GM23338 (cell line): ENCODE measurements at regions not wholly inside any gene's neighbourhood (a gene's known extent, or its start where the extent isn't known, plus 50 kb on each side); places are given as distances from the start of the nearest gene placed in this dataset.

Experiments used
- ATAC-seq: fragments of 200-7000 bp; cut with Tn5 transposase; 3 replicates; pipeline ENCODE4 v1.9.1; 2020
- DNase-seq: peaks from one replicate; pipeline ENCODE4 v3.0.0-alpha.2; 2015; ENCODE audit warnings: low spot score
- H2AFZ ChIP-seq: fragments of 200-600 bp; sonication (generic); 2 replicates; pipeline ENCODE4 v1.8.0; 2016; ENCODE audit warnings: antibody characterized with exemption, mild to moderate bottlenecking, moderate library complexity
- H3F3A ChIP-seq: fragments of 200-600 bp; sonication (generic); replicated peaks from 2 replicates; pipeline ENCODE4 v1.8.0; 2017; ENCODE audit warnings: antibody characterized with exemption, mixed run types, low read depth
- H3K27ac ChIP-seq: fragments of 200-600 bp; sonication (generic); 2 replicates; pipeline ENCODE4 v1.6.1; 2016; ENCODE audit warnings: low read depth
- H3K27me3 ChIP-seq: fragments of 200-600 bp; sonication (generic); 2 replicates; pipeline ENCODE4 v1.8.0; 2016; ENCODE audit warnings: mild to moderate bottlenecking, mixed run types, moderate library complexity; ENCODE audit not compliant: insufficient read depth
- H3K36me3 ChIP-seq: fragments of 200-600 bp; sonication (generic); 2 replicates; pipeline ENCODE4 v1.8.0; 2016; ENCODE audit warnings: mild to moderate bottlenecking; ENCODE audit not compliant: insufficient read depth
- H3K4me1 ChIP-seq: fragments of 200-600 bp; sonication (generic); 2 replicates; pipeline ENCODE4 v1.8.0; 2016; ENCODE audit warnings: mild to moderate bottlenecking, moderate library complexity; ENCODE audit not compliant: insufficient read depth
- H3K4me2 ChIP-seq: fragments of 200-600 bp; sonication (generic); 2 replicates; pipeline ENCODE4 v1.7.1; 2017; ENCODE audit warnings: mixed run types
- H3K4me3 ChIP-seq: fragments of 200-600 bp; sonication (generic); 2 replicates; pipeline ENCODE4 v1.6.1; 2016; ENCODE audit warnings: mixed run types
- H3K79me2 ChIP-seq: fragments of 200-600 bp; sonication (generic); replicated peaks from 2 replicates; pipeline ENCODE4 v1.8.0; 2017; ENCODE audit warnings: mild to moderate bottlenecking; ENCODE audit not compliant: insufficient read depth
- H3K9me2 ChIP-seq: fragments of 200-600 bp; sonication (generic); 2 replicates; pipeline ENCODE4 v1.8.0; 2017; ENCODE audit not compliant: insufficient read depth
- H4K20me1 ChIP-seq: fragments of 200-600 bp; sonication (generic); replicated peaks from 2 replicates; pipeline ENCODE4 v1.8.0; 2017; ENCODE audit warnings: mild to moderate bottlenecking; ENCODE audit not compliant: insufficient read depth
- H3K27ac Mint-ChIP-seq: 2 replicates; pipeline ENCODE4 v1.8.0; 2020; ENCODE audit warnings: inconsistent platforms, mild to moderate bottlenecking, moderate library complexity, mixed read lengths
- H3K27me3 Mint-ChIP-seq: 3 replicates; pipeline ENCODE4 v1.8.0; 2022; ENCODE audit warnings: low read depth, mild to moderate bottlenecking, moderate library complexity, mixed read lengths, inconsistent platforms; ENCODE audit not compliant: insufficient read depth, poor library complexity
- H3K36me3 Mint-ChIP-seq: 3 replicates; pipeline ENCODE4 v1.8.0; 2021; ENCODE audit warnings: low read depth, mild to moderate bottlenecking, inconsistent platforms, moderate library complexity, mixed read lengths
- H3K4me1 Mint-ChIP-seq: 3 replicates; pipeline ENCODE4 v1.8.0; 2020; ENCODE audit warnings: mild to moderate bottlenecking, inconsistent platforms, mixed read lengths
- H3K4me3 Mint-ChIP-seq: 3 replicates; pipeline ENCODE4 v1.8.0; 2021; ENCODE audit warnings: moderate library complexity, mild to moderate bottlenecking, inconsistent platforms, mixed read lengths
- H3K9me3 Mint-ChIP-seq: 3 replicates; pipeline ENCODE4 v1.8.0; 2020; ENCODE audit warnings: moderate library complexity, mild to moderate bottlenecking, inconsistent platforms, mixed read lengths
- CREB1 ChIP-seq: fragments of 250-450 bp; sonication (Bioruptor Pico); IDR thresholded peaks from 2 replicates; pipeline ENCODE4 v1.5.0; 2020; ENCODE audit warnings: low read depth, mild to moderate bottlenecking, moderate library complexity
- ETS1 ChIP-seq: IDR thresholded peaks from 2 replicates; pipeline ENCODE4 v1.6.1; 2016; ENCODE audit warnings: antibody characterized with exemption
- EZH2 ChIP-seq: fragments of 200-600 bp; sonication (generic); IDR thresholded peaks from one replicate; pipeline ENCODE4 v1.8.0; 2017; ENCODE audit warnings: antibody characterized with exemption, mild to moderate bottlenecking, low read depth; ENCODE audit not compliant: unreplicated experiment
- JUNB ChIP-seq: IDR thresholded peaks from one replicate; pipeline ENCODE4 v1.6.1; 2016; ENCODE audit warnings: antibody characterized with exemption; ENCODE audit not compliant: unreplicated experiment
- NANOG ChIP-seq: IDR thresholded peaks from 2 replicates; pipeline ENCODE4 v1.6.1; 2016; ENCODE audit warnings: antibody characterized with exemption, borderline replicate concordance
- POLR2AphosphoS5 ChIP-seq: IDR thresholded peaks from 2 replicates; pipeline ENCODE4 v1.6.1; 2016; ENCODE audit warnings: antibody characterized with exemption, low read depth
- REST ChIP-seq: IDR thresholded peaks from one replicate; pipeline ENCODE4 v1.6.1; 2018; ENCODE audit warnings: antibody characterized with exemption; ENCODE audit not compliant: unreplicated experiment
- STAT1 ChIP-seq: IDR thresholded peaks from one replicate; pipeline ENCODE4 v1.6.1; 2016; ENCODE audit warnings: antibody characterized with exemption; ENCODE audit not compliant: unreplicated experiment
- ZNF114 ChIP-seq: fragments of 250-450 bp; sonication (Bioruptor Pico); IDR thresholded peaks from 2 replicates; pipeline ENCODE4 v1.5.0; 2020; ENCODE audit warnings: mild to moderate bottlenecking, moderate library complexity
- ZNF462 ChIP-seq: fragments of 250-450 bp; sonication (Bioruptor Pico); IDR thresholded peaks from 2 replicates; pipeline ENCODE4 v1.5.0; 2020; ENCODE audit warnings: mild to moderate bottlenecking, moderate library complexity

- no peaks in the 10 kb centered on the region for H3K4me1 ChIP-seq
- no peaks in the 10 kb centered on the region for H4K20me1 ChIP-seq
- no peak overlapping the region for H3K27ac Mint-ChIP-seq
- DNase-seq (no peak), ATAC-seq (no peak)
- peaks cover 6% of the 10 kb centered on the region for H3K27me3 Mint-ChIP-seq
- no peaks in the 10 kb centered on the region for H3K36me3 ChIP-seq
- TF ChIP-seq NANOG (no peak), ZNF114 (CRISPR knock-in tag) (no peak)
- H3K4me2 ChIP-seq = no peak overlapping the region
- H3K9me3 Mint-ChIP-seq = no peaks in the 10 kb centered on the region
- H2AFZ ChIP-seq = no peak overlapping the region
- H3K27me3 ChIP-seq = no peaks in the 10 kb centered on the region
- no peaks in the 10 kb centered on the region for H3K9me2 ChIP-seq
- no peaks in the 10 kb centered on the region for H3F3A ChIP-seq
- no peak overlapping the region for H3K27ac ChIP-seq
- no peaks in the 10 kb centered on the region for H3K79me2 ChIP-seq
- H3K36me3 Mint-ChIP-seq = no peaks in the 10 kb centered on the region
- H3K4me3 Mint-ChIP-seq = no peak overlapping the region
- no peak overlapping the region for H3K4me3 ChIP-seq
- H3K4me1 Mint-ChIP-seq = 0 out of 3 replicates have a peak, but pooled peaks cover 1% of the 10 kb centered on the region
Measured at GRCh38 chr13:106625578-106625977, 57.6 kb upstream of the ARGLU1 start.

- Histone ChIP-seq H3K4me2 (no peak overlapping the region), H2AFZ (0 out of 2 replicates have a peak overlapping the region, but pooled peaks have one; percentile 28), H3K79me2 (no peaks in the 10 kb centered on the region), H3K9me2 (no peaks in the 10 kb centered on the region), H4K20me1 (no peaks in the 10 kb centered on the region), H3K4me1 (no peaks in the 10 kb centered on the region), H3K27ac (no peak overlapping the region), H3K4me3 (no peak overlapping the region), H3F3A (no peaks in the 10 kb centered on the region), H3K36me3 (no peaks in the 10 kb centered on the region), H3K27me3 (no peaks in the 10 kb centered on the region)
- H3K9me3 Mint-ChIP-seq = no peaks in the 10 kb centered on the region
- H3K27me3 Mint-ChIP-seq = peaks cover 3% of the 10 kb centered on the region
- no peak overlapping the region for H3K4me3 Mint-ChIP-seq
- no peaks in the 10 kb centered on the region for H3K36me3 Mint-ChIP-seq
- H3K4me1 Mint-ChIP-seq = peaks cover 7% of the 10 kb centered on the region; the same call in 2 of the 3 replicates
- no peak for ATAC-seq
- DNase-seq = no peak
- H3K27ac Mint-ChIP-seq = no peak overlapping the region
- TF ChIP-seq REST (no peak), ZNF462 (CRISPR knock-in tag) (no peak), STAT1 (no peak), POLR2AphosphoS5 (no peak), CREB1 (CRISPR knock-in tag) (no peak), NANOG (no peak), JUNB (no peak), EZH2 (no peak), ZNF114 (CRISPR knock-in tag) (no peak), ETS1 (no peak)
Measured at GRCh38 chr13:106623799-106624460, 56.0 kb upstream of the ARGLU1 start.
